ENCODE measurements at regions not wholly inside any gene's neighbourhood (a gene's known extent, or its start where the extent isn't known, plus 50 kb on each side); places are given as distances from the start of the nearest gene placed in this dataset.
"Not testable (repeated sequence)": the region's sequence is repeated elsewhere in the genome, so short reads cannot be mapped to it uniquely, and the experiment has no call there.

DNA sequence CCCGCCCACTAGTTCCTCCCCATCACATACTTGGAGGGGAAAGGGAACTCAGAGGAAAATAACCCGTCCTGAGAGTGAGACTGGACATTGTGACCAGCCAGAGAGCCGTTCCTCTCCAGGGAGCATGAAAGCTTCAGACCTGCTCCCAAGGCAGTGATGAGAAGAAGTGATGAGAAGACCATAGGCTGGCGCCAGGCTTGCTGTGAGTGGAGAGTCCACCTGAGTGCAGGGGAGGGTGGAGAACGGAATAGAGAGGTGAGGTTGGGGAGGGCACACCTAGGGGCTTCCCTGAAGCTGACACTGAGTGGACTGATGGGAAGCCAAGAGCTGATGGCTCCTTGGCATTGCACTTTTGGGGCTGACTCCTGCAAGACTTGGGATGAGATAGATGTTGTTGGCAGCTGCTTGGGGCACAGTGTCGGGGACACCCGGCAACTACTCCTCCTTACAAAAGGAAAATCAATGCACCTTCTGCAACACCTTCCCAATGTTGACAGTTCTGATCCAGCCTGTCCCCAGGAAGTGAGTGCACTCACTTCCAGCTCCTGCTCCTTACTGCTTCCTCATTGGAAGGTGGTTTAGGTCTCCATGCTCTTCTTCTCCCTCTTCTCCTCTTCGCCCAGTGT lies 79.4 kb downstream of the EMX2 start:
- TF ChIP-seq, protein P1, sequence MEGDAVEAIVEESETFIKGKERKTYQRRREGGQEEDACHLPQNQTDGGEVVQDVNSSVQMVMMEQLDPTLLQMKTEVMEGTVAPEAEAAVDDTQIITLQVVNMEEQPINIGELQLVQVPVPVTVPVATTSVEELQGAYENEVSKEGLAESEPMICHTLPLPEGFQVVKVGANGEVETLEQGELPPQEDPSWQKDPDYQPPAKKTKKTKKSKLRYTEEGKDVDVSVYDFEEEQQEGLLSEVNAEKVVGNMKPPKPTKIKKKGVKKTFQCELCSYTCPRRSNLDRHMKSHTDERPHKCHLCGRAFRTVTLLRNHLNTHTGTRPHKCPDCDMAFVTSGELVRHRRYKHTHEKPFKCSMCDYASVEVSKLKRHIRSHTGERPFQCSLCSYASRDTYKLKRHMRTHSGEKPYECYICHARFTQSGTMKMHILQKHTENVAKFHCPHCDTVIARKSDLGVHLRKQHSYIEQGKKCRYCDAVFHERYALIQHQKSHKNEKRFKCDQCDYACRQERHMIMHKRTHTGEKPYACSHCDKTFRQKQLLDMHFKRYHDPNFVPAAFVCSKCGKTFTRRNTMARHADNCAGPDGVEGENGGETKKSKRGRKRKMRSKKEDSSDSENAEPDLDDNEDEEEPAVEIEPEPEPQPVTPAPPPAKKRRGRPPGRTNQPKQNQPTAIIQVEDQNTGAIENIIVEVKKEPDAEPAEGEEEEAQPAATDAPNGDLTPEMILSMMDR (IDR thresholded peaks at IDR 0.05) = no peak
- no peak for DNase-seq (ENCODE audit: low spot score)
- Histone ChIP-seq H3K4me3 (no peak overlapping the region), H3K27ac (no peak overlapping the region)

DNA sequence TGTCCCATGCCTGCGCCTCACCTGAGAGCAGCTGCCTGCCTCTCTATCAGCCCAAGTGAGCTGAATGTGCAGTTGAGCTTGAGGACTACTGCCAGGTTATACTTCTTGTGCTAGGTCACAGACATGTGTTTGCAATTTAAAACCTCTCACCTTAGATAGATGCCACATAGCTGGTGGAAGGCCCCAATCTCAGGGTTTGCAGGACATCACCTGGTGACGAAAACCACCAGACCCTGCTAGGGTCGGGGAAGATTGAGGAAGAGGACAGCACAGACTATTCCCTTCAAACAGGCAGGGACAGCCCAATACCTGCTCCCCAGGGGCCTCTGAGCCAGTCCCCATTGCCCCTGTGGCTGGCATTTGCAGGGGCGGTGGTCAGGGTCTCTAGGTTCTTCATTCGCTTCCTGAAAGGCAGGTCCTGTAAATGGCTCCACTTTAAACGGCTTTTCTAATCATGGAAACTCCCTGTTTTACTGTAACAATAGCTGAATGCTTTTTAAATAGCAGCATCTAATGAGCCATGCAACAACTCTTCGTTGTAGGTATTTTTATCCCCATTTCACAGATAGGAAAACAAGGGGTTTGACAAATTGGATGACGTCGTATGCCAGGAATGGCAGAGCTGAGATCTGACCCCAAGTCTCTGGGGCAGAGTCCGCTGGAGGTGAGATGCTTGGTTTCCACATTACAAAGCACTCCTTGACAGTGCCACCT lies 80.1 kb downstream of the EMX2 start:
- H3K4me3 ChIP-seq = no peak overlapping the region
- no peak overlapping the region for H3K27ac ChIP-seq
- DNase-seq (ENCODE audit: low spot score) = no peak
- TF ChIP-seq, protein P1 (IDR thresholded peaks at IDR 0.05) = no peak

DNA sequence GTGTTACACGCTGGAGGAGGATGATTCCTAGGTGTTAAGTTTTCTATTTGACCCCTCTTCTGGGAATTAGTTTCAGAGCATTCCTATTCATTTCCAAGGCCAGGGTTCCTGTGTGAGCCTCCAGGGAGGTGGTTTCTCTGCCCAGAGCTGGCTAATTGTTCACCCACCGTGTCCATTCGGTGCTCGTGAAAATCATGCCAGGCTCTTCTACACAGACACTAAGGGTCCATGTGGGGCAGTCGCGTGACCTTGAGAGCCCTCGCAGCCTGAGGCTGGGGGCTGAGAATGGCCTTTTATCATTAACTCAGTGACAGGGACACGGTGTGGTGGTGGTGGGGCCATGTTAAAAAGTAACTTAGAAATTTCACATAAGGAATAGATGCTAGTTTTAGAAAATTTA lies 83.7 kb downstream of the EMX2 start:
- Histone ChIP-seq H3K4me3 (no peak overlapping the region), H3K27ac (no peak overlapping the region)
- TF ChIP-seq, protein P1 (IDR thresholded peaks at IDR 0.05) = no peak
- DNase-seq (ENCODE audit: low spot score) = no peak

DNA sequence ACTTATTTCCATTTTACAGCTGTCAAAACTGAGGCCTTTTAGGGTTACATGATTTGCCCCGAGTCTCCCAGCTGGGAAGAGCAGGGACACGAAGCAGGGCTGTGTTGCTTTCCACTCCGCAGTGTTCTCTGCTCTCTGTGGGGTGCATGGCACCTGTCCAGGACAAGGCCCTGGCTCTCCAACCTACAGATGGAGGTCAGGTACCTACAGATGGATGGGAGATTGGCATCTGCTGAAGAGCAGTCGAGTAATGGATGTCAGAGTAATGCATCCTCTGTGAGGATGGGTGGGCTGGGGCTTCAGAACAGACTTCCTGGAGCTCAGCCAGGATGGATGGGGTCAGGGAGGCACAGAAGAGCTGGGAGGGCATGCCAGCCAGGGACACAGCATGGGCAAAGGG lies 85.0 kb downstream of the EMX2 start:
- no peak overlapping the region for H3K4me3 ChIP-seq
- no peak overlapping the region for H3K27ac ChIP-seq
- TF ChIP-seq, protein P1 (IDR thresholded peaks at IDR 0.05) = no peak
- DNase-seq (ENCODE audit: low spot score) = no peak

DNA sequence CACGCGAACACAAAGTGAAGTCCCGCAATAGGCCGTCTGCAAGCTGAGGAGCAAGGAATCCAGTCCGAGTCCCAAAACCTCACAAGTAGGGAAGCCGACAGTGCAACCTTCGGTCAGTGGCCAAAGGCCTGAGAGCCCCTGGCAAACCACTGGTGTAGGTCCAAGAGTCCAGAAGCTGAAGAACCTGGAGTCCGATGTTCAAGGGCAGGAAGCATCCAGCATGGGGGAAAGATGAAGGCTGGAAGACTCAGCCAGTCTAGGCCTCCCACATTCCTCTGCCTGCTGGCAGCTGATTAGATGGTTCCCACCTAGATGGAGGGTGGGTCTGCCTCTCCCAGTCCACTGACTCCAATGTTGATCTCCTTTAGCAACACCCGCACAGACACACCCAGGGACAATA lies 87.2 kb downstream of the EMX2 start:
- H3K27ac ChIP-seq; DNase-seq (ENCODE audit: low spot score); H3K4me3 ChIP-seq: not testable (repeated sequence)

DNA sequence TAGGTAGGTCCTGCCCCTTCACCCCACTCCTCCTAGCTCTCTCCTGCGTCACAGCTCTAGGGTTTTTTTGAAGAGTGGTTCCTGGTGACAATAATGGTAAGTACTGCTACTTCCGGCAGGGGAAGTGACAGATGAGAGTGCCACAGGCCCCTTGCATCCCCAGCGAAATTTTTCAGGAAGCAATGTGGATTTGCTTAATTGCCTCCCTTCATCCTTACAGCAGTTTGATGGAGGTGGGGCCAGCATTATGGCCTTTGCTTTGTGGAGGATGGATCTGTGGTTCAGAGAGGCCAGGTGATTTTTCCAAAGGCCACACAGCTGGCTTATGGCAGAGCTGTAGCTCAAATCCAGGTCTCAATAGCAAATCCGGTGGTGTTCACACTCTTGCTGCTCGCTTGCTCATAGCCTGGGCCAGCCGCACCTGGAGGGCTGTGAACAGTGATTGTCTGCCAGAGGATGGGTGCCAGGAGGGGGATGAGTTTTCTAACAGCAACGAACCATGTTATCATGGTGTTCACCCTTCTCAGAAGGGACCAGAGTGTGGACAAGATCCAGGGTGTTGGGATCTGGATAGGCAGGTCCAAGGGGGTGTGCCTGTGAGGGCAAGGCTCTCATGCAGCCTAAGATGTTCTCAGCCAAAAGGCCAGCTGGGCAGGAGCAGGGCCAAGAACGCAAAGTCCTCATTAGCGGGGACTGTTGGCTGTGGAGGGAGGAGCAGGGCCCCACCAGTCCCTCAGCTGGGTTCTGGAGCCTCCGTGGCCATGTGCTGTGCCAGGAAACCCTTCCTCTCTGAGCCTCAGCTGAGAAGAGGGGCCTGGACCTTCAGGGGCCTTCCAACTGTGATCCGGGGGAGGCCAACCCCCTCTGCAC lies 89.0 kb downstream of the EMX2 start:
- TF ChIP-seq, protein P1 (IDR thresholded peaks at IDR 0.05) = no peak
- Histone ChIP-seq H3K27ac (no peak overlapping the region), H3K4me3 (no peak overlapping the region)
- DNase-seq (ENCODE audit: low spot score) = no peak

DNA sequence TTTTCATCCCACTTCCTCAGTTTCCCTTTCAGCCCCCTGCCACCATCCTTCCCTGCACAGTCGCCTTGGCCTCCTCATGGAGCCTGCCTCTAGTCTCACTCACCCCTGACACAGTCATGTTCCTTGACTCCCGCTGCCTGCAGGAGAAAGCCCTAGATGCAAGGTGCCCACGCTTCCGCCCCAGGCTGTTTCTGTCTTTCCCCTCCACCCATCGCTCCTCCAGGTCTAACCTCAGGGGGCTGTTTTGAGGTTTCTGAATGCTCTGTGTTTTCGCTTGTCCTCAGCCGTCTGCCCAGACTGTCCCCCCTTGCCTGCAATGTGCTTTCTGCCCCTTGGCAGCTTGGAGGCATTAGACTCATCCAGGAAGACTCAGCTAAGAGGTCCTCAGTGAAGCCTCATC lies 89.9 kb downstream of the EMX2 start:
- H3K4me3 ChIP-seq = no peak overlapping the region
- H3K27ac ChIP-seq = no peak overlapping the region
- TF ChIP-seq, protein P1 (IDR thresholded peaks at IDR 0.05) = no peak
- DNase-seq (ENCODE audit: low spot score) = no peak

All from coronary artery (tissue), 2 donors.